ENCODE measurements at regions not wholly inside any gene's neighbourhood (a gene's known extent, or its start where the extent isn't known, plus 50 kb on each side); places are given as distances from the start of the nearest gene placed in this dataset.

- TF ChIP-seq EZH2phosphoT487 (IDR thresholded peaks at IDR 0.05; ENCODE audit: low read depth, severe bottlenecking, unreplicated experiment) = no peak
- no peak for TF ChIP-seq CTCF (IDR thresholded peaks at IDR 0.05; ENCODE audit: poor library complexity)
- TF ChIP-seq EZH2 (IDR thresholded peaks at IDR 0.05; ENCODE audit: borderline replicate concordance) = no peak
These were observed 174.0 kb upstream of the NTF3 start for GRCh38 chr12:5257763-5258495.
